Epithelial cell of esophagus (primary cell): ENCODE measurements at regions not wholly inside any gene's neighbourhood (a gene's known extent, or its start where the extent isn't known, plus 50 kb on each side); places are given as distances from the start of the nearest gene placed in this dataset.

Experiments used
- DNase-seq: peaks from one replicate; pipeline ENCODE4 v3.0.0; 2010; ENCODE audit warnings: low read depth
- H3K4me3 ChIP-seq: 2 replicates; pipeline ENCODE4 v1.5.1; 2011; ENCODE audit warnings: mild to moderate bottlenecking, low read length, control low read depth
- CTCF ChIP-seq: IDR thresholded peaks from 2 replicates; pipeline ENCODE4 v1.5.1; 2011; ENCODE audit warnings: low read depth, mild to moderate bottlenecking, low read length, control low read depth, inconsistent platforms; ENCODE audit not compliant: insufficient read depth; ENCODE audit errors: missing control alignments

GRCh38 chr3:137110392-137110996 lies 152.7 kb downstream of the IL20RB start:
- TF ChIP-seq CTCF = peak; percentile 86
- DNase-seq = peak; percentile 43
- H3K4me3 ChIP-seq = no peak overlapping the region

- no peak for DNase-seq
- no peak overlapping the region for H3K4me3 ChIP-seq
- TF ChIP-seq CTCF = no peak
Measured at GRCh38 chr3:137111497-137111896, 153.7 kb downstream of the IL20RB start.

- TF ChIP-seq CTCF = no peak
- DNase-seq = peak; percentile 79
- H3K4me3 ChIP-seq = no peak overlapping the region
Measured at GRCh38 chr3:137116619-137117018, 158.8 kb downstream of the IL20RB start.

GRCh38 chr3:137121704-137122314 lies 164.0 kb downstream of the IL20RB start:
- H3K4me3 ChIP-seq = no peak overlapping the region
- DNase-seq = peak; percentile 73
- peak; percentile 73 for TF ChIP-seq CTCF

- DNase-seq = no peak
- no peak for TF ChIP-seq CTCF
- no peak overlapping the region for H3K4me3 ChIP-seq
Measured at GRCh38 chr3:137131081-137131480, 173.3 kb downstream of the IL20RB start.

- no peak overlapping the region for H3K4me3 ChIP-seq
- no peak for TF ChIP-seq CTCF
- DNase-seq = no peak
Measured at GRCh38 chr3:137134431-137134830, 176.6 kb downstream of the IL20RB start.

GRCh38 chr3:137148406-137148805 lies 190.6 kb downstream of the IL20RB start:
- H3K4me3 ChIP-seq = no peak overlapping the region
- no peak for TF ChIP-seq CTCF
- DNase-seq = no peak
